ENCODE measurements at regions not wholly inside any gene's neighbourhood (a gene's known extent, or its start where the extent isn't known, plus 50 kb on each side); places are given as distances from the start of the nearest gene placed in this dataset.

DNA sequence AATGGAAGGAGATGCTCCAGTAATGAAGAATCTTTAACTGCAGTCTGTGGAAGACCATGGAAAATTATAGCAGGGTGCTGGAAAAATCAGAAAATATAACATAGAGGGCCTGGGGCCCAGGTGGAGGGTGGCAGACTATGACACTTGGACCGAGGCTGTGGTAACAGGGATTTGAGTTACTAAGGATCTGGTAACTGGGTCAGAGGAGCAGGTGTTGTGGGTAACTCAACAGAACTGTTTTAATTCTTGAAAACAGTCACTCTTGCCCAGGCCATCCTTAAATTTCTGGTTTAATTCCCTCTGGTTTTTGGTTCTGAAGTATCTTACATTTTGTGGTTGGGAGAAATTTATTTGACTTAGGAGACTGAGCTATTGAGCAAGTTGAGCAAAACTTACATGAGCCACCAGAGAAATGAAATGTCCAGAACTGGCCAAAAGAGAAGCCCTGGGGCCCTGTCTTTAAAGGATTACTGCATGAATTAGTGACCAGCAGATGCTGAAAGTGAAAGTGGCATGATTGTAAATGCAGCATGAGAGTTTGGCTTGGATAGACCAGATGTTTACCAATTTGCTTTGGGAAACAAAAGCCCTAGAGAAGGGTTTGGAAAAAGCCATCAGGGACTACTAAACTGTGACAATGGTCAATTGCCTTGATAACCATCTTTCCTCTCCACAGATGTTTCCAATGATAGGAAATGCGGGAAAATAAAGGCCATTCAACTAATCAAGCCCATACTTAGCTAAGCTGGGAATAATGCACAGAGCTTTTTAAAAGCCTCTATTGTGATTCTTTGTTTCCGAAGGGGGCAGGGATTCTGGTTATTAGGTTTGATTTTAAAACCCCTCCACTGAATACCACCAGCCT, 374.9 kb upstream of the TGFBR2 start:
- intact Hi-C loops (cut with DNase I; ENCODE audit: low total_unique reads): no loop called here
- WGBS, 2 donors: 62 to 76% methylated on average over 3 of the region's 3 CpGs
- H3K4me3 ChIP-seq (ENCODE audit: low read depth, poor library complexity, severe bottlenecking): no peak overlapping the region
- no peak for DNase-seq (ENCODE audit: low spot score in 2 of 2)
- no peak for TF ChIP-seq POLR2A (IDR thresholded peaks at IDR 0.05)
- no peak for TF ChIP-seq CTCF (IDR thresholded peaks at IDR 0.05)

DNA sequence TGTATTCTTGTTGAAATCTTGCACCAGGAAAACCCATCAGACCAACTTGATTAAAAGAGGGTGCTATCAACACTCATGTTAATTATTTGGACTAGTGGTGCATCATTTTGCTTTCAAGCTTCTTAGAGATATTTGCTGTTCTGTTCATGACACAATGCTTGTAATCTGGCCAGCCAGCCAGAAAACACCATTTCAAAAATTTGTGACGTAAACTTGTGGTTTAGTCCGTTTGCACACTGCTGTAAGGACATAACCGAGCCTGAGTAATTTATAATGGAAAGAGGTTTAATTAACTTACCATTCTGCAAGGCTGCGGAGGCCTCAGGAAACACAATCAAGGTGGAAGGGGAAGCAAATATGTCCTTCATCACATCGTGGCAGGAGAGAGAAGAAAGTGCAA, 374.3 kb upstream of the TGFBR2 start:
- no peak overlapping the region for H3K4me3 ChIP-seq (ENCODE audit: low read depth, poor library complexity, severe bottlenecking)
- DNase-seq (ENCODE audit: low spot score in 2 of 2): no peak
- intact Hi-C loops (cut with DNase I; ENCODE audit: low total_unique reads): no loop called here

DNA sequence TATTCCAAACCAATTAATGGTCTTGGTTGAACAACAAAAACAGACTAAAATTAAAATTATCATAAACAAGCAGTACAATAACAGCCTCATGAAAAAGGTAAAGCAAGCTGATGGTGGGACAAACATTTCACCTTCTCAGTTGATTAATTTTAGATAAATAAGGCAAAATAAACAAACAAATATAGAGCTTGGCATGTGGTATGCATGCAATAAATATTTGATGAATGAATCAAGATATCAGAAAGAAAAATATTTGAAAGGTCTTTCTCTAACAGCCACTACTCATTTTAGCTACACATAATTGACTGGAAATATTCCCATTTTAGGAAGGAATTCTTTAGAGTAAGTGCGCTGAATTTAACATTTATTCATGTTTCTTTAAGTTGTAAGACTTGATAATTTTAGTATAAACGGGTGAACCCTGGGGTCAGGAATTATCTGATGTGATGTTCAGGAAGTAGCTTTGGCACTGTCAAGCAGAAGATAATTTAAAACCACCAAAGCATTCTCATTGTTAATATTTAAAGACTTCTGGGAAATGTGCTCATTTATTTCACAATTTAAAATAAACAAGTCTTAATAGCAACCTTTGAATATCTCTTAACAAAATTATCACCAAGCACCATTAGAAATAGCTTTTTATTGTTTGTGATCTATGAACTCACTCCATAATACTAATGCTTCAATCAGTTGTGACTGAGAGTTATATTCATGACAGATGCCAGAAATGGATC, 372.3 kb upstream of the TGFBR2 start:
- intact Hi-C loops (cut with DNase I; ENCODE audit: low total_unique reads): no loop called here
- 38% methylated on average over 2 of the region's 2 CpGs for WGBS, 2 donors
- TF ChIP-seq POLR2A (IDR thresholded peaks at IDR 0.05): no peak
- H3K4me3 ChIP-seq (ENCODE audit: low read depth, poor library complexity, severe bottlenecking): no peak overlapping the region
- DNase-seq (ENCODE audit: low spot score in 2 of 2): no peak

More for the DNA sequence above, 374.3 kb upstream of the TGFBR2 start:
- TF ChIP-seq CTCF (IDR thresholded peaks at IDR 0.05) (no peak), POLR2A (IDR thresholded peaks at IDR 0.05) (no peak)
- 65% methylated on average over 5 of the region's 5 CpGs for WGBS, 2 donors

- TF ChIP-seq CTCF (IDR thresholded peaks at IDR 0.05) (no peak), POLR2A (IDR thresholded peaks at IDR 0.05) (no peak)
- intact Hi-C loops (cut with DNase I; ENCODE audit: low total_unique reads): no loop called here
Measured at GRCh38 chr3:30236011-30236410, 370.4 kb upstream of the TGFBR2 start.

GRCh38 chr3:30241721-30242120, 364.7 kb upstream of the TGFBR2 start:
- TF ChIP-seq CTCF (IDR thresholded peaks at IDR 0.05): no peak
- TF ChIP-seq POLR2A (IDR thresholded peaks at IDR 0.05): no peak
- intact Hi-C loops (cut with DNase I; ENCODE audit: low total_unique reads): no loop called here
- WGBS, 2 donors: 78 to 87% methylated on average over 4 of the region's 4 CpGs
- DNase-seq (ENCODE audit: low spot score in 2 of 2): no peak
- H3K4me3 ChIP-seq (ENCODE audit: low read depth, poor library complexity, severe bottlenecking): no peak overlapping the region

More at GRCh38 chr3:30236011-30236410, 370.4 kb upstream of the TGFBR2 start:
- no peak overlapping the region for H3K4me3 ChIP-seq (ENCODE audit: low read depth, poor library complexity, severe bottlenecking)
- whole genome bisulfite sequencing, 2 donors: 78 to 93% methylated on average over 3 of the region's 3 CpGs
- DNase-seq (ENCODE audit: low spot score in 2 of 2): no peak

- DNase-seq (ENCODE audit: low spot score in 2 of 2): no peak
- TF ChIP-seq POLR2A (IDR thresholded peaks at IDR 0.05) (no peak), CTCF (IDR thresholded peaks at IDR 0.05) (no peak)
- 85% methylated on average over 9 of the region's 9 CpGs for WGBS, 2 donors
- H3K4me3 ChIP-seq (ENCODE audit: low read depth, poor library complexity, severe bottlenecking): no peak overlapping the region
- intact Hi-C loops (cut with DNase I; ENCODE audit: low total_unique reads): no loop called here
Measured at GRCh38 chr3:30245858-30246622, 360.4 kb upstream of the TGFBR2 start.
